B cell (primary cell): ENCODE measurements at regions not wholly inside any gene's neighbourhood (a gene's known extent, or its start where the extent isn't known, plus 50 kb on each side); places are given as distances from the start of the nearest gene placed in this dataset.
"Not testable (repeated sequence)": the region's sequence is repeated elsewhere in the genome, so short reads cannot be mapped to it uniquely, and the experiment has no call there.

ENCODE experiments used
- ATAC-seq: fragments of 200-7000 bp; cut with Tn5 transposase; one replicate; pipeline ENCODE4 v1.10.0; 2021; ENCODE audit warnings: low read depth, mild to moderate bottlenecking, moderate number of reproducible peaks, moderate library complexity
- CTCF ChIA-PET: fragments of 350-600 bp; sonication (Branson Sonifier 250); formaldehyde crosslinking; loops from one replicate; lab custom pipeline; 2021; ENCODE audit warnings: antibody characterized with exemption, inconsistent platforms; lab: Charles Lee
- POLR2A ChIA-PET: fragments of 350-600 bp; sonication (Branson Sonifier 250); formaldehyde crosslinking; loops from one replicate; lab custom pipeline; 2021; ENCODE audit warnings: antibody characterized with exemption; lab: Charles Lee
- DNase-seq: peaks from one replicate; pipeline ENCODE4 v3.0.0; 2013
- H2AFZ ChIP-seq: 2 replicates; pipeline ENCODE4 v1.6.1; 2012; ENCODE audit warnings: mild to moderate bottlenecking, low read depth, low read length; ENCODE audit not compliant: insufficient read depth, poor library complexity, severe bottlenecking
- H3K27ac ChIP-seq, 2 donors: 1 replicate in 1 of 2; 2 replicates in 1 of 2; pipeline ENCODE4 v1.5.1; 2012 to 2013; ENCODE audit warnings: low read length in 2 of 2, mild to moderate bottlenecking in 2 of 2, moderate library complexity in 1 of 2
- H3K27me3 ChIP-seq, 4 experiments: fragments of 200-600 bp in 1 of 4; sonication (generic) in 1 of 4; replicated peaks in 1 of 4; 1 replicate in 2 of 4; 2 replicates in 2 of 4; pipeline versions ENCODE4 v1.6.1 to v1.7.0; 2013 to 2016; ENCODE audit warnings: low read length in 3 of 4, mild to moderate bottlenecking in 2 of 4, mixed read lengths in 1 of 4, moderate library complexity in 1 of 4; ENCODE audit not compliant: insufficient read depth in 4 of 4, control insufficient read depth in 3 of 4; ENCODE audit errors: control extremely low read depth in 1 of 4
- H3K36me3 ChIP-seq, 2 experiments: replicated peaks in 1 of 2; 1 replicate in 1 of 2; 2 replicates in 1 of 2; pipeline versions ENCODE4 v1.6.1 to v1.7.1; 2013; ENCODE audit warnings: low read length in 1 of 2; ENCODE audit not compliant: insufficient read depth in 2 of 2, control insufficient read depth in 1 of 2; ENCODE audit errors: control extremely low read depth in 1 of 2, extremely low read depth in 1 of 2
- H3K4me1 ChIP-seq, 2 donors: fragments of 200-600 bp in 1 of 2; sonication (generic) in 1 of 2; 1 replicate in 1 of 2; 2 replicates in 1 of 2; pipeline versions ENCODE4 v1.5.1 to v1.6.1; 2013 to 2017; ENCODE audit warnings: low read length in 2 of 2; ENCODE audit not compliant: control insufficient read depth in 2 of 2, insufficient read depth in 2 of 2
- H3K4me2 ChIP-seq: replicated peaks from 2 replicates; pipeline ENCODE3; 2012; ENCODE audit warnings: mild to moderate bottlenecking, low read depth, low read length; ENCODE audit not compliant: poor library complexity, severe bottlenecking
- H3K4me3 ChIP-seq, 5 experiments: fragments of 200-600 bp in 1 of 5; sonication (generic) in 1 of 5; 1 replicate in 3 of 5; 2 replicates in 2 of 5; pipeline versions ENCODE4 v1.5.1 to v1.7.0; 2011 to 2016; ENCODE audit warnings: low read length in 4 of 5, mild to moderate bottlenecking in 4 of 5, low read depth in 2 of 5, control low read depth in 1 of 5, moderate library complexity in 1 of 5; ENCODE audit not compliant: insufficient read depth in 1 of 5; ENCODE audit errors: control extremely low read depth in 1 of 5, extremely low read depth in 1 of 5
- H3K79me2 ChIP-seq: fragments of 200-600 bp; sonication (generic); one replicate; pipeline ENCODE4 v1.6.0; 2016; ENCODE audit warnings: low read length; ENCODE audit not compliant: control insufficient read depth, insufficient read depth
- H3K9ac ChIP-seq: fragments of 200-600 bp; sonication (generic); 2 replicates; pipeline ENCODE4 v1.6.1; 2017; ENCODE audit warnings: mild to moderate bottlenecking, low read length, moderate library complexity
- H3K9me3 ChIP-seq, 3 donors: one replicate each; pipeline versions ENCODE4 v1.6.1 to v1.7.1; 2013; ENCODE audit warnings: low read length in 2 of 3; ENCODE audit not compliant: control insufficient read depth in 2 of 3, insufficient read depth in 1 of 3; ENCODE audit errors: control extremely low read depth in 1 of 3
- H4K20me1 ChIP-seq: 2 replicates; pipeline ENCODE4 v1.6.0; 2012; ENCODE audit warnings: mild to moderate bottlenecking, low read length; ENCODE audit not compliant: insufficient read depth, control insufficient read depth, poor library complexity, severe bottlenecking
- H3K27ac Mint-ChIP-seq: one replicate; pipeline ENCODE4 v1.8.0; 2021; ENCODE audit warnings: mixed read lengths
- H3K27me3 Mint-ChIP-seq: one replicate; pipeline ENCODE4 v1.8.0; 2021; ENCODE audit warnings: mixed read lengths
- H3K4me1 Mint-ChIP-seq: one replicate; pipeline ENCODE4 v1.8.0; 2021; ENCODE audit warnings: mixed read lengths
- H3K4me3 Mint-ChIP-seq: one replicate; pipeline ENCODE4 v1.8.0; 2021; ENCODE audit warnings: mixed read lengths
- H3K9me3 Mint-ChIP-seq: one replicate; pipeline ENCODE4 v1.8.0; 2022; ENCODE audit warnings: mixed read lengths; ENCODE audit not compliant: insufficient read depth
- EZH2 ChIP-seq: IDR thresholded peaks from 2 replicates; pipeline ENCODE4 v1.6.1; 2012; ENCODE audit warnings: borderline replicate concordance, low read depth, mild to moderate bottlenecking, moderate library complexity, low read length; ENCODE audit not compliant: insufficient read depth, poor library complexity, severe bottlenecking
- WGBS: methylation state at CpG from one replicate; pipeline ENCODE4 v1.1.5; 2013; ENCODE audit warnings: missing lambda C conversion rate; ENCODE audit not compliant: insufficient coverage; 5-methylcytosine and 5-hydroxymethylcytosine counted together
- intact Hi-C: fragments of 100-400 bp; cut with micrococcal nuclease; formaldehyde crosslinking; loops from one replicate; pipeline ENCODE4 v1.10.0; 2022
- TF ChIP-seq, protein P1 (sequence below): fragments of 200-600 bp; IDR thresholded peaks from one replicate; pipeline ENCODE4 v1.8.0; 2022; ENCODE audit warnings: antibody characterized with exemption, mild to moderate bottlenecking

DNA sequence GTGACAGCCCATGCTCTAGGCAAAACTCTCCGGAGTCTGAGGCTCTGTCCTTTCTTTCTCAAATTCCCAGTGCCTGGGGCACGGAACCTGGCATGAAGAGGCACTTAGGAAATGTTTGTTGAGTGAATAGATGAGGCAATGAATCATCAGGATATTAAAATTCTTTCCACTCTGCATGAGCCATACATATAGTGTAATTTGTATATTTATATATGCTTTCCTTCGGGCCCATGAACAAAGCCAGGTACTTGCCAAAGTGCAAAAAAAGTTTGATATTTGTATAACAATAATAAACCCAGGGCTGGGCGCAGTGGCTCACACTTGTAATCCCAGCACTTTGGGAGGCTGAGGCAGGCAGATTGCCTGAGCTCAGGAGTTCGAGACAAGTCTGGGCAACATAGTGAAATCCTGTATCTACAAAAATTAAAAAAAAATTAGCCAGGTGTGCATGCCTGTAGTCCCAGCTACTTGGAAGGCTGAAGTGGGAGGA is 212.3 kb upstream of the ZNF217 start:
- Mint-ChIP-seq H3K9me3 (no peaks in the 10 kb centered on the region), H3K27ac (no peak overlapping the region), H3K4me1 (no peaks in the 10 kb centered on the region), H3K4me3 (no peak overlapping the region), H3K27me3 (no peaks in the 10 kb centered on the region)
- Histone ChIP-seq H3K79me2 (no peaks in the 10 kb centered on the region), H4K20me1 (no peaks in the 10 kb centered on the region), H3K27me3 (no peaks in the 10 kb centered on the region), H3K9me3 (no peaks in the 10 kb centered on the region), H2AFZ (no peak overlapping the region), H3K9ac (no peak overlapping the region), H3K4me1 (no peaks in the 10 kb centered on the region), H3K4me3 (no peak overlapping the region), H3K27ac (no peak overlapping the region), H3K36me3 (no peaks in the 10 kb centered on the region), H3K4me2 (no peak overlapping the region)
- WGBS: 100% methylated on average over 2 of the region's 5 CpGs
- no peak for ATAC-seq
- intact Hi-C loops: no loop called here
- ChIA-PET POLR2A (no interaction called here), CTCF (interaction anchor here (0.6 to 1.2 kb wide), 2 partner anchors 64 to 194 kb away, joined by 3 to 4 read pairs; no protein-coding TSS in a partner anchor)
- no peak for DNase-seq
- no peak for TF ChIP-seq EZH2
- TF ChIP-seq, protein P1, sequence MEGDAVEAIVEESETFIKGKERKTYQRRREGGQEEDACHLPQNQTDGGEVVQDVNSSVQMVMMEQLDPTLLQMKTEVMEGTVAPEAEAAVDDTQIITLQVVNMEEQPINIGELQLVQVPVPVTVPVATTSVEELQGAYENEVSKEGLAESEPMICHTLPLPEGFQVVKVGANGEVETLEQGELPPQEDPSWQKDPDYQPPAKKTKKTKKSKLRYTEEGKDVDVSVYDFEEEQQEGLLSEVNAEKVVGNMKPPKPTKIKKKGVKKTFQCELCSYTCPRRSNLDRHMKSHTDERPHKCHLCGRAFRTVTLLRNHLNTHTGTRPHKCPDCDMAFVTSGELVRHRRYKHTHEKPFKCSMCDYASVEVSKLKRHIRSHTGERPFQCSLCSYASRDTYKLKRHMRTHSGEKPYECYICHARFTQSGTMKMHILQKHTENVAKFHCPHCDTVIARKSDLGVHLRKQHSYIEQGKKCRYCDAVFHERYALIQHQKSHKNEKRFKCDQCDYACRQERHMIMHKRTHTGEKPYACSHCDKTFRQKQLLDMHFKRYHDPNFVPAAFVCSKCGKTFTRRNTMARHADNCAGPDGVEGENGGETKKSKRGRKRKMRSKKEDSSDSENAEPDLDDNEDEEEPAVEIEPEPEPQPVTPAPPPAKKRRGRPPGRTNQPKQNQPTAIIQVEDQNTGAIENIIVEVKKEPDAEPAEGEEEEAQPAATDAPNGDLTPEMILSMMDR: no peak

DNA sequence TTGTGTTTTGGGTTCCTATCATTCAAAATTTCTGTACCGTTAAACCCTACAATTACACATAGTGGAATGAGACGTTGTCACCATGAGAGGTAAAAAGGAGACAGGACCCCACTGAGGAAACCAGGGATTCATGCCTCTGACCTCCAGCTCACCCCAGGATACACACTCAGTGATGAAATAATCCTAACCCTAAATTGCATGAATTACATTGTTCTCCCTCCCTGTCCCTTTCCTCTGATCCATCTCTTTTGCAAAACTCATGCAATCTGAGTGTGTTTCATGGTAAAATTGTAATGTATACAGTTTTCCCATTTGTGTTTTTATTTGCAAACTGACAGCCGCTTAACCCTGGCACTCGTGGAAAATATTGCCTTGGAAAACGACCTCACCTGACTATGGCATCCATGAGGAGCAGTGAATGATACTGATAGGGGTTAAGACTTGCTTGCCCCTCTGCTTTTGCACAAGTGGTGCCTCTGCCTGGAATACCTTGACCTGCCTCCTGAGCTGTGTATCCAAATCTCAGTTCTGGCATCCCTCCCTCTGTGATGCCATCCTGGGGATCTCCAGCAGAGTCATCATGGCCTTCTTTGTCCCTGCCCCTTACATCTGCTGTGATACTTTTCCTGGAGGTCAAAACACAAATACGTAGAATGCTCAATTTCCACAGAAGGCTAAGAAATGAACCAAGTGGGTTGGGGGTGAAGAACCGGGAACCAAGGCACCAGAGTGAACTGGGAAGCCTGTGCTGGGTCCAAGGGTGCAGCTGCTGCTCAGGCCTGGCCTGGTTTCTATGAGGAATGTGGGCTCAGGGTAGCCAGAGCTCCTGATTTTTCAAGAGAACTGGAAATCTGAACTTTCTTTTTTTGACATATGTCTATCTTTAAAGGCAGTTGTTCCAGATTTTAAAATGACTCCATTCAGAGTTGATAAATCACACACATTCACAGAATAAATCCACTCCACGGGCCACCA is 211.6 kb upstream of the ZNF217 start:
- Mint-ChIP-seq H3K27me3 (no peaks in the 10 kb centered on the region), H3K27ac (no peak overlapping the region), H3K4me1 (no peaks in the 10 kb centered on the region), H3K4me3 (no peak overlapping the region), H3K9me3 (no peaks in the 10 kb centered on the region)
- Histone ChIP-seq H3K36me3 (no peaks in the 10 kb centered on the region), H3K4me3 (no peak overlapping the region), H3K27me3 (no peaks in the 10 kb centered on the region), H3K79me2 (no peaks in the 10 kb centered on the region), H3K9me3 (no peaks in the 10 kb centered on the region), H3K4me2 (no peak overlapping the region), H4K20me1 (no peaks in the 10 kb centered on the region), H3K4me1 (no peaks in the 10 kb centered on the region), H3K27ac (no peak overlapping the region), H2AFZ (no peak overlapping the region), H3K9ac (no peak overlapping the region)
- intact Hi-C loops: no loop called here
- 99% methylated on average over 6 of the region's 8 CpGs for WGBS
- CTCF ChIA-PET: no interaction called here
- ATAC-seq (no peak), DNase-seq (no peak)
- POLR2A ChIA-PET: no interaction called here
- TF ChIP-seq, protein P1: no peak
- no peak for TF ChIP-seq EZH2

GRCh38 chr20:53804308-53804707 is 210.7 kb upstream of the ZNF217 start:
- H3K9me3 ChIP-seq, H3K4me2 ChIP-seq, H3K36me3 ChIP-seq, H3K27ac Mint-ChIP-seq, H3K27me3 Mint-ChIP-seq, H4K20me1 ChIP-seq, H3K4me1 Mint-ChIP-seq, POLR2A ChIA-PET, DNase-seq, H3K27me3 ChIP-seq, CTCF ChIA-PET, H3K4me1 ChIP-seq, H3K27ac ChIP-seq, H3K4me3 Mint-ChIP-seq, H3K4me3 ChIP-seq, H3K79me2 ChIP-seq, H3K9ac ChIP-seq, H3K9me3 Mint-ChIP-seq, ATAC-seq, intact Hi-C loops, H2AFZ ChIP-seq: not testable (repeated sequence)
- 94% methylated on average over 7 of the region's 7 CpGs for WGBS
